WERI-Rb-1 (cell line): ENCODE measurements at regions not wholly inside any gene's neighbourhood (a gene's known extent, or its start where the extent isn't known, plus 50 kb on each side); places are given as distances from the start of the nearest gene placed in this dataset.

Experiments used
- DNase-seq: peaks from one replicate; pipeline ENCODE4 v3.0.0-alpha.2; 2020
- H3K27ac ChIP-seq: fragments of 250-450 bp; sonication (Bioruptor Pico); 2 replicates; pipeline ENCODE4 v1.5.1; 2020; ENCODE audit warnings: mild to moderate bottlenecking, moderate library complexity
- H3K27me3 ChIP-seq: fragments of 250-450 bp; sonication (Bioruptor Pico); 2 replicates; pipeline ENCODE4 v1.5.1; 2021; ENCODE audit warnings: mild to moderate bottlenecking, low read depth, moderate library complexity; ENCODE audit not compliant: insufficient read depth, severe bottlenecking
- H3K36me3 ChIP-seq: fragments of 250-450 bp; sonication (Bioruptor Pico); 2 replicates; pipeline ENCODE4 v1.5.1; 2020; ENCODE audit warnings: mild to moderate bottlenecking, moderate library complexity
- H3K4me3 ChIP-seq: 2 replicates; pipeline ENCODE4 v1.5.1; 2011; ENCODE audit warnings: low read depth, mild to moderate bottlenecking, control low read depth, low read length
- H3K9me3 ChIP-seq: fragments of 250-450 bp; sonication (Bioruptor Pico); 2 replicates; pipeline ENCODE4 v1.5.1; 2021; ENCODE audit warnings: mild to moderate bottlenecking, moderate library complexity; ENCODE audit not compliant: severe bottlenecking
- CTCF ChIP-seq: IDR thresholded peaks from 2 replicates; pipeline ENCODE4 v1.5.1; 2011; ENCODE audit warnings: low read depth, mild to moderate bottlenecking, control low read depth, inconsistent platforms, low read length

- H3K4me3 ChIP-seq = no peak overlapping the region
- no peak for TF ChIP-seq CTCF
- H3K27ac ChIP-seq = no peak overlapping the region
- H3K9me3 ChIP-seq = no peaks in the 10 kb centered on the region
- no peak for DNase-seq
- H3K27me3 ChIP-seq = no peaks in the 10 kb centered on the region
- H3K36me3 ChIP-seq = no peaks in the 10 kb centered on the region
Measured at GRCh38 chr5:124574521-124575436, 171.7 kb downstream of the ZNF608 start.

- Histone ChIP-seq H3K27ac (no peak overlapping the region), H3K27me3 (no peaks in the 10 kb centered on the region), H3K4me3 (no peak overlapping the region), H3K9me3 (no peaks in the 10 kb centered on the region), H3K36me3 (no peaks in the 10 kb centered on the region)
- no peak for DNase-seq
- TF ChIP-seq CTCF = no peak
Measured at GRCh38 chr5:124572971-124573370, 173.5 kb downstream of the ZNF608 start.

GRCh38 chr5:124570285-124571035 is 176.0 kb downstream of the ZNF608 start:
- H3K27ac ChIP-seq = peak overlapping the region; percentile 10; the same call in 1 of the 2 replicates
- H3K9me3 ChIP-seq = no peaks in the 10 kb centered on the region
- no peaks in the 10 kb centered on the region for H3K27me3 ChIP-seq
- peak; percentile 18 for DNase-seq
- H3K4me3 ChIP-seq = peak overlapping the region; percentile 16; the same call in 1 of the 2 replicates
- no peak for TF ChIP-seq CTCF
- H3K36me3 ChIP-seq = no peaks in the 10 kb centered on the region

- Histone ChIP-seq H3K9me3 (no peaks in the 10 kb centered on the region), H3K4me3 (no peak overlapping the region), H3K36me3 (no peaks in the 10 kb centered on the region), H3K27ac (no peak overlapping the region), H3K27me3 (no peaks in the 10 kb centered on the region)
- no peak for TF ChIP-seq CTCF
- no peak for DNase-seq
Measured at GRCh38 chr5:124566875-124567450, 179.5 kb downstream of the ZNF608 start.

- H3K27ac ChIP-seq = no peak overlapping the region
- no peaks in the 10 kb centered on the region for H3K9me3 ChIP-seq
- H3K4me3 ChIP-seq = no peak overlapping the region
- no peak for TF ChIP-seq CTCF
- no peak for DNase-seq
- no peaks in the 10 kb centered on the region for H3K36me3 ChIP-seq
- no peaks in the 10 kb centered on the region for H3K27me3 ChIP-seq
Measured at GRCh38 chr5:124561451-124561850, 185.0 kb downstream of the ZNF608 start.
